Epithelial cell of esophagus (primary cell): ENCODE measurements at regions not wholly inside any gene's neighbourhood (a gene's known extent, or its start where the extent isn't known, plus 50 kb on each side); places are given as distances from the start of the nearest gene placed in this dataset.

Experiments
- DNase-seq: peaks from one replicate; pipeline ENCODE4 v3.0.0; 2010; ENCODE audit warnings: low read depth
- H3K4me3 ChIP-seq: 2 replicates; pipeline ENCODE4 v1.5.1; 2011; ENCODE audit warnings: mild to moderate bottlenecking, low read length, control low read depth
- TF ChIP-seq, protein P1 (sequence below): IDR thresholded peaks from 2 replicates; pipeline ENCODE4 v1.5.1; 2011; ENCODE audit warnings: low read depth, mild to moderate bottlenecking, low read length, control low read depth, inconsistent platforms; ENCODE audit not compliant: insufficient read depth; ENCODE audit errors: missing control alignments

DNA sequence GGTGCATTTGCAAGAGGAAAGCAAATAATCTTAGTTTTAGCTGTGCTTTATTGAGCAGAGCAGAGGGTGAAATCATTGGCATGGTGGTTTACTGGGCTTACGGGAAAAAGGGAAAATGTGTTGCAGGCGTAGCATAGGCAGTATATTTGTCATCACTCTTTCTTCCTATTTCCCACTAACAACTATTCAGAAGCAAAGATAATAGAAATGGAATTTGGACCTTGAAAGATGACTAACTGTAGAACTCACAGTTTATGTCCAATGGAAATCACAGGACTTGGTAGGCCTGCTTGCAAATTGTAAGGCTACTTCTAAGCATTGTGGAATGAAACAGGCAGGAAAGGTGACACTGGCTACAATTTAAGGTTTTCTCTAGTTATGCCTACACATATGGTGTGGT lies 611.9 kb upstream of the MAN1A1 start:
- TF ChIP-seq, protein P1, sequence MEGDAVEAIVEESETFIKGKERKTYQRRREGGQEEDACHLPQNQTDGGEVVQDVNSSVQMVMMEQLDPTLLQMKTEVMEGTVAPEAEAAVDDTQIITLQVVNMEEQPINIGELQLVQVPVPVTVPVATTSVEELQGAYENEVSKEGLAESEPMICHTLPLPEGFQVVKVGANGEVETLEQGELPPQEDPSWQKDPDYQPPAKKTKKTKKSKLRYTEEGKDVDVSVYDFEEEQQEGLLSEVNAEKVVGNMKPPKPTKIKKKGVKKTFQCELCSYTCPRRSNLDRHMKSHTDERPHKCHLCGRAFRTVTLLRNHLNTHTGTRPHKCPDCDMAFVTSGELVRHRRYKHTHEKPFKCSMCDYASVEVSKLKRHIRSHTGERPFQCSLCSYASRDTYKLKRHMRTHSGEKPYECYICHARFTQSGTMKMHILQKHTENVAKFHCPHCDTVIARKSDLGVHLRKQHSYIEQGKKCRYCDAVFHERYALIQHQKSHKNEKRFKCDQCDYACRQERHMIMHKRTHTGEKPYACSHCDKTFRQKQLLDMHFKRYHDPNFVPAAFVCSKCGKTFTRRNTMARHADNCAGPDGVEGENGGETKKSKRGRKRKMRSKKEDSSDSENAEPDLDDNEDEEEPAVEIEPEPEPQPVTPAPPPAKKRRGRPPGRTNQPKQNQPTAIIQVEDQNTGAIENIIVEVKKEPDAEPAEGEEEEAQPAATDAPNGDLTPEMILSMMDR: no peak
- no peak overlapping the region for H3K4me3 ChIP-seq
- DNase-seq: no peak

DNA sequence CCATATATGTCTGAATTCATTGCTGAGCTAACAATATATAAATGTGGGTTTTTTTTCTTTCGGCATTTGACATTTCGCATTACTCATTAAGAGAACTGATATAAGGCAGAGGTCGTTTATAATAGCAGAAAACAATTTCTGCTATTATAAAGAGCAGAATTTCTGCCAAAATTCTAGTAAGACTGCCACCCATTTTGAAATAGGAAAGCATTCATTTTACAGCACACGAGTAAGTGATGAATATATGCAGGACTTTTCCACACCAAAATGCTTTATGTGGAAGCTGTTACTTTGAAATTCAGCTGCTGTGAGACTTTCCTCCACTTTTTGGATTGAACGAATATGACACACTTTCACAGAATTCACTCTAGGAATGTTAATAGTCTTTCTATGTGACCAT lies 610.9 kb upstream of the MAN1A1 start:
- no peak overlapping the region for H3K4me3 ChIP-seq
- TF ChIP-seq, protein P1: no peak
- no peak for DNase-seq

DNA sequence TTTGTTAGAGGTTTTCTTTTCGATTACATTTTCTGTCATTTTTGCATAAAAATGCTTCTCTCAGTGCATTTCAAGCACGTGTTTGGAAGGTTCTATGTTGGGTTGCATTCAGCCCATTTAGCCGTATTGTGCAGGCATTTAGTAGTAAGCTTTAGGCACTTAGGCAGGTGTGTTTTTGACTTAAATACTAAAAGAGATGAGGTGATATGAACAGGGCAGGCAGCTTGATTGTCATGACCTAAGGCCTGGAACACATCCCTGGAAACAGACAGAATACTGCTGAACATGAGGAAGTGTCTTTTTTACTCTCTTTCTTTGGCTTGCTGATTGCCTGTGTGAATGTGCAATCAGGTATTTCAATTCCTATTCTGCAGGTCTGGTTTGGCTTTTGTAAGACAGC lies 610.5 kb upstream of the MAN1A1 start:
- no peak for DNase-seq
- no peak overlapping the region for H3K4me3 ChIP-seq
- TF ChIP-seq, protein P1: no peak

DNA sequence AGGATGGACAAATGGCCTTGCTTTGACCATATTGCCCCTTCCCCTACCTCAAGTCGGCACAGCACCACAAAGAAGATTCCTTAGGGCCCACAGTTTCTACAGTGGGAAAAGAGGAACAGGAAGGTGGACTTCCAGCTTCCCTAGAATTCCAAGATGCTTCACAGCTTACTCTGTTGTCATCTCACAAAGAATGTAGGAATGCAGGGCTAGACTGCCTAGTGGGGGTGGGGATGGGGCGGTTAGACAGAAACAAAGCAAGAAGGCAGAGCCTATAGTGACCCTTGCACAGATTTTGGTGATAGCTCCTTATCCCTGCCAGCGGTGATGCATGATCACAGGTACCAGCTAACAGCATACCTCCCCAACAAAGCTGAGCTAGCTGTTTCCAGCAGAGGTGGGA lies 607.6 kb upstream of the MAN1A1 start:
- TF ChIP-seq, protein P1: no peak
- no peak overlapping the region for H3K4me3 ChIP-seq

DNA sequence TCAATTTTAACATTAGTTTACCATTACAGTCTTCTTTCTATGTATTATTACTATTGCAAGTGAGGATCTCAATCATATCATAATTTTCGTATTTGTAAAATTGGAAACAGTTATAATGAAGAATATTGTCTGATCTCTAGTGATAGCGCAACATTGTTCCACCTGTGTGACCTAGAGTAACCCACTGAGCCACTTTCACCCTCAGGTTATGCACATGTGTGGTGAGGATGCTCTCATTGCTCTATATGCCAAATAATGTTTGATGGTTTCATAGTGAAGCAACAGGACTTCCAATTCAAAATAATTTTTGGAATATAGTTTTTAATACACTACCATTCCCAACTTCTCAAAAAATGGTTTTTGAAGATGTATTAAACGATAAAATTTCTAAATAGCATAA lies 603.1 kb upstream of the MAN1A1 start:
- DNase-seq: no peak
- TF ChIP-seq, protein P1: no peak
- H3K4me3 ChIP-seq: no peak overlapping the region

More for the DNA sequence above, 607.6 kb upstream of the MAN1A1 start:
- DNase-seq: no peak

DNA sequence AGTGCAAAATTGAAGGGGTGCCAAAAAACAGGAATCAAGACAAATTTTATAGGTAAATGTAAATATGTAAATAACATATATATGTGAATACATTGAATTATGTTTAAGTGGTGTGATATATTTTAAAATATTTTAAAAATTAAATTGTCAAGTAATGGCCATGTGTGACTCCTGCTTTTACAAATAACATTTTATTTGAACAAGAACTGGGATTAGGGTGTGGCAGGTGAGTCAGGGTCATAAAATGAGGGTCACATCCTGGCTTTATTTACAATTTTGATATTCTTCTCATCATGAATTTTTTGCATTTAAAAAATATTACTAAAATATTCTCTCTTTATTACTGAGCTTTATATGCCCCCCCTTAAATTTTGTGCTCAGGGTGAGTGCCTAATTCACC lies 601.1 kb upstream of the MAN1A1 start:
- no peak for DNase-seq
- no peak overlapping the region for H3K4me3 ChIP-seq
- TF ChIP-seq, protein P1: no peak

DNA sequence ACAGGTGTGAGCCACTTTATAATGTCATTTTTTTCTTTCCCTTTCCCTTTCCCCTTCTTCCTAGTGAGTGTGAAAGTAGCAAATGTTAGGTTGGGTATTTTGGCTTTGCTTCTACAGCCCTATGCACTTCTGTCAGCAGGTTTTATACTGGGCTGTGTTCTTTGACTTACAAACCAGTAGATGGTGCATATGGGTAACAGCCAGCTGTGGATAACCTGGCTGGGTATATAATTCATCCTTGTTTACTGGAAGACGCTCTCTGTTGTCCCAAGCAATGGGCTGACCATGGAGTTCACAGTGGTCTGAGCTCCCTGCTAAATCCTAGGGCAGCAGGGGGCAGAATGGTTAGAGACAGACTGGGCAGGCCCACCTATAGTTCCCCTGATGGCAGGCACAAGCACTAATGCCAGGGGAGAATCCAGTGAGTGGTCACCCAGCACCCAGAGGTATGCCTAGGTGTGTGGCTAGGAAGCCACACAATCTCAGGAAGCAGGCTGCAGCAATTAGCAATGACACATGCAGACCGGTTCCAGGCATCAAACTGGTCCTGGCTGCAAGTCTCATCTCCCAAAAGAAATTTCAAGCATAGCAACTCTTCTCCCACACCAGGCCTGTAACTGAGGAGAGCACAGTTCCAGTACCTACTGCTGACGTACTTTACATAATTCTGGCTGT lies 592.7 kb upstream of the MAN1A1 start:
- TF ChIP-seq, protein P1: no peak
- H3K4me3 ChIP-seq: no peak overlapping the region
- DNase-seq: no peak
